Natural killer cell treated with Interleukin-12 subunit alpha and Interleukin-12 subunit beta and Interleukin-15 and Interleukin-18, amount 100 ng/mL, for 72 hours (primary cell): ENCODE measurements at regions not wholly inside any gene's neighbourhood (a gene's known extent, or its start where the extent isn't known, plus 50 kb on each side); places are given as distances from the start of the nearest gene placed in this dataset.
"Not testable (repeated sequence)": the region's sequence is repeated elsewhere in the genome, so short reads cannot be mapped to it uniquely, and the experiment has no call there.

ENCODE experiments used
- ATAC-seq, 2 donors: fragments of 150-1000 bp; cut with Tn5 transposase in 1 of 2; sonication (Bioruptor Pico), chemical (Tn5 transposase) in 1 of 2; 2 replicates each; pipeline ENCODE4 v1.10.0; 2021
- DNase-seq: peaks from one replicate; pipeline ENCODE4 v3.0.0; 2022; ENCODE audit warnings: low spot score
- H3K27ac Mint-ChIP-seq, 2 donors: 1 replicate in 1 of 2; 2 replicates in 1 of 2; pipeline ENCODE4 v1.8.0; 2022; ENCODE audit warnings: mixed read lengths in 2 of 2, mild to moderate bottlenecking in 1 of 2, moderate library complexity in 1 of 2
- H3K27me3 Mint-ChIP-seq, 2 donors: 1 replicate in 1 of 2; 2 replicates in 1 of 2; pipeline ENCODE4 v1.8.0; 2022; ENCODE audit warnings: mixed read lengths in 2 of 2
- H3K36me3 Mint-ChIP-seq: one replicate; pipeline ENCODE4 v1.8.0; 2022; ENCODE audit warnings: mixed read lengths
- H3K4me1 Mint-ChIP-seq, 2 donors: 1 replicate in 1 of 2; 2 replicates in 1 of 2; pipeline ENCODE4 v1.8.0; 2022; ENCODE audit warnings: low read depth in 2 of 2, mixed read lengths in 2 of 2, mild to moderate bottlenecking in 1 of 2
- H3K4me3 Mint-ChIP-seq: one replicate; pipeline ENCODE4 v1.8.0; 2022; ENCODE audit warnings: mixed read lengths
- H3K9me3 Mint-ChIP-seq: 2 replicates; pipeline ENCODE4 v1.8.0; 2022; ENCODE audit warnings: mixed read lengths

DNA sequence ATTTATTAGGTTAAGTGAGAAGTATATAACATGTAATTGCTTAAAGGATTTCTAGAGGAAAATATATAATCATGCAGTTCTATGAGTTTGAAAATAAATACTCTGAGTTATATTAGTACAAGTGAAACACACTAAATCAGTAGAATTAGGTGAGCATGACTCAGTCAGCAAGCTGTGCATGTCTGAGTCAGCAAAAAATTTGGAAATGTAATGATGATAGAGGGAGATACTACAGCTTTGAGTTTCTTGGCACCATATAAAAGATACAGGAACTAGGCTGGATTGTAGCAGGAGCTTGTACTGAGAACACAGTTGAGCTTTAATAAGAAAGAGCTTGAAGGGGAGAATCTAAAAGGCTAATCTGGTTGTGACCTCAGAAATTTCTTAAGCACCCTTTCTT lies 1224.6 kb downstream of the CDH8 start:
- no peaks in the 10 kb centered on the region for H3K4me1 Mint-ChIP-seq
- H3K27ac Mint-ChIP-seq: no peak overlapping the region
- no peak overlapping the region for H3K4me3 Mint-ChIP-seq
- ATAC-seq: no peak
- H3K9me3 Mint-ChIP-seq: peaks cover 10% of the 10 kb centered on the region
- no peak for DNase-seq
- H3K27me3 Mint-ChIP-seq: no peaks in the 10 kb centered on the region
- H3K36me3 Mint-ChIP-seq: no peaks in the 10 kb centered on the region

DNA sequence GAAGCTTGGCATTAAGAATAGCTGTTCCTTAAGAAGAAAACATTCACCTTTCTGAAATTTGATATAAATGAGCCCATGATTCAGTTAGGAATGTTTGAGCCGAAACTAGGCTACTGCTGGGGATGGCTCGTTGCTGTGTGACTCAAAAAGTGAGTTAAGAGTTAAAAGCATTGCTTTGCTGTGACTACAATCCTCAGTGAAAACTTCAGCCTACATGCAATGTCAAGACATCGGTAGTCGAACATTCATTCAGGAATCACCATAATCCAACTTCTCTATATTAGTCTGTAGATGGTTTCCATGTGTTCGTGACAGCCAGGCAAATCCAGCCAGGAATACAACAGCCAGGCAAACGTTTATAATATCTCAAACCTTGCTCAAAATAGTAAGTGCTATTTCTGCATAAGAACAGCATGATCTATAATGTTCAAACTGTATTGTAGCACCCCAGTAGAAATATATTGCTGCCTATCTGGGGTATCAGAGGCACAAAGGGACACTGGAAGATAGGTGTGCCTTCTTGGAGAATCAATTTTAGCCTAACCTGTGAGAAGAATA lies 1225.1 kb downstream of the CDH8 start:
- Mint-ChIP-seq H3K4me3 (no peak overlapping the region), H3K27me3 (no peaks in the 10 kb centered on the region), H3K4me1 (no peaks in the 10 kb centered on the region), H3K36me3 (no peaks in the 10 kb centered on the region), H3K9me3 (peaks cover 5% of the 10 kb centered on the region), H3K27ac (no peak overlapping the region)
- DNase-seq: no peak
- no peak for ATAC-seq

DNA sequence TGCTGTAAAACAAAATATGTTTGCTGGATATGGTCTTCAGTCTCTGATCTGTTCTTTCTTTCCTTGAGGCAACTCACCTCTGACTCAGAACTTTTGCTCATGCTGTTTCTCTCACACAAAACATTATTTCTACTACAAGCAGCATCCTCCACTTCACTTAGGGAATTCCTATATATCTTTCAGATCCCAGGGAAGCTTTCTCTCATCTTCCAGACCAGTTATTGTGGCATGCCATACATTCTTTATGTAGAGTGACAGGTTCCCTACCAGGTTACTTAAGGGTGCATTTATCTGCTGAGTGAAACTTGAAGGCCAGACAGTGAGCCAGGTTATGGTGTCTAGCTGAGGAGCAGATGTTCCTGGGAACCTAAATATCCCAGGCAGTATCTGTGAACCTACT lies 1226.0 kb downstream of the CDH8 start:
- H3K27me3 Mint-ChIP-seq: no peaks in the 10 kb centered on the region
- ATAC-seq (no peak), DNase-seq (no peak)
- H3K4me1 Mint-ChIP-seq: no peaks in the 10 kb centered on the region
- no peaks in the 10 kb centered on the region for H3K36me3 Mint-ChIP-seq
- H3K27ac Mint-ChIP-seq: no peak overlapping the region
- peaks cover 6% of the 10 kb centered on the region for H3K9me3 Mint-ChIP-seq
- no peak overlapping the region for H3K4me3 Mint-ChIP-seq

DNA sequence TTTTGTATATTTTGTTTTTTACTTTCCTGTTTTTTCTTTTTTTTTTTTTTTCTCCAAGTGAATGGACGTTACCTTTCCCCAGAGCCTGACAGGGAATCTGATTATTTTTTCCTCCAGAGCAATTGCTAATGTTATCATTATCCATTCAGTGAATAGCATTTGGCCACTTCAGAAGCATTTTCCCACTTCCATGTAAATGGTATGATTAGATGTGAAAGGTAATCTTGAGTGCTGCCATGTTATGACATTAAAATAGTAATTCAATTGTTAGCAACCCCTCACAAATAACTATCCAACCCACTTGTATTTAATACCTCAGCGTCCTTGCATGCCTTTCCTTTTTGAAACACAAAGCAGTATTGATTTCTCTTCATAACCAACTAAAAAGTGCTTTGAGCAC lies 1243.8 kb downstream of the CDH8 start:
- Mint-ChIP-seq H3K9me3 (peaks cover 18% of the 10 kb centered on the region), H3K4me1 (no peaks in the 10 kb centered on the region), H3K27ac (no peak overlapping the region), H3K36me3 (peaks cover 4% of the 10 kb centered on the region), H3K27me3 (no peaks in the 10 kb centered on the region), H3K4me3 (no peak overlapping the region)
- no peak for DNase-seq
- ATAC-seq: no peak

DNA sequence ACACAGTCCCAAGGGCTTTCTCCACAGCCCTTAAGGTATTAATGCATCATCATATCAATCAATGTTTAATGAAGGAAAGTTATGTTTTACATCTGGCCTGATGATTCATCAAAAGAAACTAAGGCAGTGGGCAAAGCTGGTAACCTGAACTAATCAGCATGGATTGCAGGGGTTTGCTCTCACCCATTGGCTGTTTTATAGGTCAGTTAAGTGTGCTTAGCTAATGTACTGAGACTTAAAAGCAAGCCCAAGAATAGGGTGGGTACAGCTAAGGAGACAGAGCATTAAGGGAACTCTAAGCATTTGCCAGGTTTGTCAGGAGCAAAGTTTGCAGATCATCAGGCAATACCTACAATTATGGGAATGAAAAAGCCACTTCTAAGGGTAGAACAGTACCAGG lies 1247.6 kb downstream of the CDH8 start:
- H3K27me3 Mint-ChIP-seq: no peaks in the 10 kb centered on the region
- no peak for DNase-seq
- no peak for ATAC-seq
- H3K9me3 Mint-ChIP-seq: peaks cover 8% of the 10 kb centered on the region
- no peaks in the 10 kb centered on the region for H3K4me1 Mint-ChIP-seq
- H3K36me3 Mint-ChIP-seq: peaks cover under 1% of the 10 kb centered on the region
- no peak overlapping the region for H3K4me3 Mint-ChIP-seq
- no peak overlapping the region for H3K27ac Mint-ChIP-seq

DNA sequence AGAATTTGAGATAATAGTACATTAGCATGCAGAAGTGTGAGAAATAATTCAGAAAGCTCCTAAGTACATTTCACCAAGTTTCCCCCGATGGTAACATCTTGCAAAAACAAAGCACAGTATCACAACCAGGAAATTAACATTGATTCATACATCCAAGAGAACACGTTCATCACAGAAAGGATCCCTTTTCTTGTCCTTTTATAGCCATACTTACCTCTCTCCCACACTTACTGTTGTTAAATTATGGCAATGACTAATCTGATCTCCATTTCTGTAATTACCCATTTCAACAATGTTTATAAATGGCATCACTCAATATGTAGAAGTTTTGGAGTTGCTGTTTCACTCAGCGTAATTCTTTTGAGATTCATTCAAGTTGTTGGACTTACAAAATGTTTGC lies 1260.0 kb downstream of the CDH8 start:
- peaks cover 22% of the 10 kb centered on the region for H3K9me3 Mint-ChIP-seq
- no peaks in the 10 kb centered on the region for H3K4me1 Mint-ChIP-seq
- H3K36me3 Mint-ChIP-seq: peaks cover 17% of the 10 kb centered on the region
- ATAC-seq (no peak), DNase-seq (no peak)
- H3K4me3 Mint-ChIP-seq: no peak overlapping the region
- H3K27ac Mint-ChIP-seq: no peak overlapping the region
- H3K27me3 Mint-ChIP-seq: no peaks in the 10 kb centered on the region

DNA sequence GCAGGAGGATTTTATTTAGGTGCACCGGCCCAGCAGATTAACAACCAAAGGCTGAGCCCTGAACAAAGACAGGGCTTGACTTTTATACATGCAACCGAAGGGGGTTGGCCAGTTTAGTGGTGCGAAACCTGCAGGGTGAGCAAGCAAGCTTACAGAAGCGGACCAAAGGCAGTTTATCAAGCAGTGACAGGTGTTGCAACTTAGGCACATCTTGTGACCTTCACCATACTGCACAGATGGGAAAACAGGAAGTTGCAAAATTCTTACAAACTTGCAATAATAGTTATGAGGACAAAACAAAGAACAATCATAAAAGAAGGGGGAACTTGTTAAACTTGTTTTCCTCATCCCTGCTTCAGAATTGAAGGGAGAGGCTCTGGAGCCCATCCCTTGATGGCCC lies 1265.1 kb downstream of the CDH8 start:
- H3K36me3 Mint-ChIP-seq: peaks cover 22% of the 10 kb centered on the region
- peaks cover 21% of the 10 kb centered on the region for H3K9me3 Mint-ChIP-seq
- H3K27me3 Mint-ChIP-seq: no peaks in the 10 kb centered on the region
- H3K4me3 Mint-ChIP-seq: no peak overlapping the region
- H3K4me1 Mint-ChIP-seq: no peaks in the 10 kb centered on the region
- ATAC-seq: no peak
- no peak for DNase-seq
- H3K27ac Mint-ChIP-seq: no peak overlapping the region

DNA sequence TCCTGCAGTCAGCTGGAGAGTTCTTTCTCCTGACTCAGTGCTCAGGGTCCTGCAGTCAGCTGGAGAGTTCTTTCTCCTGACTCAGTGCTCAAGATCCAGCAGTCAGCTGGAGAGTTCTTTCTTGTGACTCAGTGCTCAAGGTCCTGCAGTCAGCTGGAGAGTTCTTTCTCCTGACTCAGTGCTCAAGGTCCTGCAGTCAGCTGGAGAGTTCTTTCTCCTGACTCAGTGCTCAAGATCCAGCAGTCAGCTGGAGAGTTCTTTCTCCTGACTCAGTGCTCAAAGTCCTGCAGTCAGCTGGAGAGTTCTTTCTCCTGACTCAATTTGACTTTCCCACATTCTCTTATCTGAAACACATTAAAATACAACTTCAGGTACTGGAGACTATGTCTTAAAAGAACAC lies 1265.9 kb downstream of the CDH8 start:
- not testable (repeated sequence) for H3K27me3 Mint-ChIP-seq, H3K4me3 Mint-ChIP-seq, ATAC-seq, H3K27ac Mint-ChIP-seq, DNase-seq, H3K4me1 Mint-ChIP-seq
- Mint-ChIP-seq H3K9me3 (peaks cover 21% of the 10 kb centered on the region), H3K36me3 (peaks cover 22% of the 10 kb centered on the region)

DNA sequence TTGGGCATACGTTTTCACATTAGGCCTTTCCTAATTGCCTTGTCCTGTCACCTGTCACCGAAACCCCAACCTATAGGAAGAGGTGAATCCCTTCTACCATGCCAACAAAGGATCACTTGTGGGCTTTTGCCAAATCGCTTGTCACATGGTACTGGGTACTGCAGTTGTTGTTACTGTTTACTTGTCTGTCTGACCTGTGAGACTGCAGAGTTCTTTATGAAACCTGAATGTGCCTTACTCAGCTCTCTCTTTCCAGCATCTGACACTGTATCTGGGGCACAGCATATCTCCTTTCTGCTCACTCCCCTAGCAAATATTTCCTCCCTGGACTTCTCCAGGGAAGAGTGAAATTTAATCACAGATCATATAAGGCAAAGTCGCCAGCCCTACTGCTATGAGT lies 1272.4 kb downstream of the CDH8 start:
- no peaks in the 10 kb centered on the region for H3K4me1 Mint-ChIP-seq
- H3K27ac Mint-ChIP-seq: no peak overlapping the region
- no peak overlapping the region for H3K4me3 Mint-ChIP-seq
- H3K9me3 Mint-ChIP-seq: peaks cover 10% of the 10 kb centered on the region
- ATAC-seq: no peak
- no peaks in the 10 kb centered on the region for H3K27me3 Mint-ChIP-seq
- H3K36me3 Mint-ChIP-seq: peaks cover 4% of the 10 kb centered on the region
- no peak for DNase-seq

DNA sequence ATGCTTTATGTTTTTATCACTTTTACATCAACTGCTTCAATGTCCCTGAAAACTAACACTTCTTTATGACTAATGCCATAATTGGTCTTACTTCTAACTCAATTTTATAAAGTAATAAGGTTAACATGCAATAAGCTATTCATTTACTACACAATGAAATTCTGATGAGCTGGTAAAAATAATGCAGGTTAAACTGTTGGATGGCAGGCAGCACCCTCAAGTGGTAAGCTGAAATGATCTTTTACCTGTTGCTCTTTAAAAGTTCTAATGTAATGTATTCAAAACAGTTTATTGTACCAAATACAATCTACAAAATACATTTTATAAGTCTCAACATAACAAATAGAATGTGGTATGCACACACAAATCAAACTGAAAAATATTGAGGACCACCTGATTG lies 1280.3 kb downstream of the CDH8 start:
- Mint-ChIP-seq H3K4me3 (no peak overlapping the region), H3K27me3 (no peaks in the 10 kb centered on the region)
- no peak for ATAC-seq

DNA sequence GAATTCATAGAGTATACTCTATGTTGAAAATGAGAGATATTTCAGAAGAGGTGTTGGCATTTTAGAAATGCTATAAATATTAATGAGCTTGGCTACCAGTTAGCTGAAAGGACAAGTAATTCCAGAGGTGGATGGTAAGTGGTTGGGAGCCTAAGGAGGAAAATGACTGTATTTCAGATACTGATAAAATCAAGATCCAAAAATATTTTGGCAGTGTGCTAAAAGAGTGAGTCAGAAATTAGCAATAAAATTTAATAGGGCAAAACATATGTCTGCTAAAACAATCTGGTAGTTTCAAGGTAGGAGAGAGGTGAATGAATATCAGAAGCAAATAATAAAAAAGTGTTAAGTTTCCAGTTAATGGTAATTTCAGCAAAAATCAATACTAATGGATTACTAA lies 1287.9 kb downstream of the CDH8 start:
- Mint-ChIP-seq H3K36me3 (peaks cover 21% of the 10 kb centered on the region), H3K9me3 (peaks cover 26% of the 10 kb centered on the region), H3K4me3 (no peak overlapping the region), H3K27ac (no peak overlapping the region), H3K4me1 (no peaks in the 10 kb centered on the region), H3K27me3 (no peaks in the 10 kb centered on the region)
- ATAC-seq: no peak
- no peak for DNase-seq

More for the DNA sequence above, 1280.3 kb downstream of the CDH8 start:
- Mint-ChIP-seq H3K9me3 (peaks cover 7% of the 10 kb centered on the region), H3K36me3 (no peaks in the 10 kb centered on the region), H3K27ac (no peak overlapping the region), H3K4me1 (no peaks in the 10 kb centered on the region)
- no peak for DNase-seq

DNA sequence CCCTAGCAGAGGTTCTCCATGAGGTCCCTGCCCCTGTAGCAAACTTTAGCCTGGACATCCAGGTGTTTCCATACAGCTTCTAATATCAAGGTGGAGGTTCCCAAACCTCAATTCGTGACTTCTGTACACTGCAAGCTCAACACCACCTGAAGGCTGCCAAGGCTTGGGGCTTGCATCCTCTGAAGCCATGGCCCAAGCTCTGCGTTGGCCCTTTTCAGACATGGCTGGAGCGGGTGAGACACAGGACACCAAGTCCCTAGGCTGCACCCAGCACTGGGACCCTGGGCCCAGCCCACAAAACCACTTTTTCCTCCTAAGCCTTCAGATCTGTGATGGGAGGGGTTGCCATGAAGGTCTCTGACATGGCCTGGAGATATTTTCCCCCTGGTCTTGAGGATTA lies 1292.0 kb downstream of the CDH8 start:
- Mint-ChIP-seq H3K27me3 (no peaks in the 10 kb centered on the region), H3K9me3 (peaks cover 33% of the 10 kb centered on the region), H3K4me1 (no peaks in the 10 kb centered on the region), H3K27ac (no peak overlapping the region), H3K4me3 (no peak overlapping the region), H3K36me3 (peaks cover 21% of the 10 kb centered on the region)
- DNase-seq: no peak
- no peak for ATAC-seq

DNA sequence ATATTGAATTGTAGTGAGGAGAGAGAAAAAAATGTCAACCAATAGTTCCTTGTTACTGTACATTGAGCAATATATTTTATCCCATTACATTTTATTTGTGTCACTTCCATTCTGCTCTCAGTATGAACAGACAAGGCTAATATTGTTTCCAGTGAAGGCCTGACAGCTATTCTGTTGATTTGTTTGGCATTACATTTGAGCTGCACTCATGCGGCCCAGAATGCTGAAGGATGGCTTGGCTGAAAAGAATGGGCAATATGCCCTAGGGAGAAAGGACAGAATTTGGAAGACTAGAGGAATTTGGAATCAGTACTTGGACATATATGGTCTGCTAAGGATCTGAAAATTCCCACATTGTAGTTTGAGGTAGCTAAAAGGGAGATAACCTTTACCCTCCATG lies 1294.4 kb downstream of the CDH8 start:
- H3K4me3 Mint-ChIP-seq: no peak overlapping the region
- ATAC-seq: no peak
- DNase-seq: no peak
- no peaks in the 10 kb centered on the region for H3K4me1 Mint-ChIP-seq
- peaks cover 10% of the 10 kb centered on the region for H3K36me3 Mint-ChIP-seq
- no peak overlapping the region for H3K27ac Mint-ChIP-seq
- peaks cover 24% of the 10 kb centered on the region for H3K9me3 Mint-ChIP-seq
- no peaks in the 10 kb centered on the region for H3K27me3 Mint-ChIP-seq

DNA sequence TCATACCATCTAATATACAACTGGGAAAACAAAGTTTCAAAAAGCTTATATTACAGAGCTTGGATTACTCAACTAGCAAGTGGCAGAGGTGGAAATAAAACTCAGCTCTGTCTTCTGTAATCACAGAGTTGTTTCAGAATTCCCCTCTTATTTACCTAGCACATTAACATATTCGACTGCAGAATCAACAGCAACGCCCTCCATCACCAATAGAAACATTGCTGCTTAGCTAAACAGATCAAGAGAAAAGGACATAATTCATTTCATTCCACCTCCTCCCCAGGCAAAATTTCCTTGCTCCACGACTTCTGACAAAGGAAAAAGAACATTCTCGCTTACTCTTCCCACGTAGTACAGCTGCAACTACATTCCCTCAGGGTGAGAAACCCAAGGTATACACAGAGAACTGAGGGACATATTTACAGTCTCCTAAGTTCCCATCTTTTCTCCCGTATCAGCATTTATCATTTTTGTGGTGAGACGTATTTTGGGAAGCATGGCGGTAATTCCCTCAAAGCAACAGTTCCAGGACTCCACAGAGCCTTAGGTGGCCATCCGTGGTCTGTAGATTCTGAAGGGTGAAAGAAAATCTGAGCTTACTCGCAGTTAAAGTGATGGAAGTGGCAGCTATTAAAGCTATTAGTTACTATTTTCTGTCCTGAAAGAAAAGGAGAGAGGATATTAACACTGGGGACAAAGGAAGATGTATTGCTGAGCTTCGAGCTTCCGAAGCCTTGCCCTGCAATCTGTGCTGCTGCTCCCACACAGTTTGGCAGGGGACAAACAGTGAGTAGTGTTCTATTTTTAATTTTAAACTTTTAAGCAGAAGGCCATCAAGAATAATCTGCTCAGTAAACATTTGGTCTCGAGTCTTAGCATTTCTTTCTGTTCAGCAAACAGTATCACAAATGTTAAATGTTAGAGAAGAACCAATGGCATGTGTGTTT lies 1296.2 kb downstream of the CDH8 start:
- H3K27me3 Mint-ChIP-seq: no peaks in the 10 kb centered on the region
- H3K4me1 Mint-ChIP-seq: no peaks in the 10 kb centered on the region
- ATAC-seq (no peak), DNase-seq (no peak)
- no peak overlapping the region for H3K4me3 Mint-ChIP-seq
- peaks cover 22% of the 10 kb centered on the region for H3K9me3 Mint-ChIP-seq
- no peak overlapping the region for H3K27ac Mint-ChIP-seq
- peaks cover 4% of the 10 kb centered on the region for H3K36me3 Mint-ChIP-seq
